GM18508 (cell line): ENCODE measurements at regions not wholly inside any gene's neighbourhood (a gene's known extent, or its start where the extent isn't known, plus 50 kb on each side); places are given as distances from the start of the nearest gene placed in this dataset.
"Not testable (repeated sequence)": the region's sequence is repeated elsewhere in the genome, so short reads cannot be mapped to it uniquely, and the experiment has no call there.

Source experiments
- ATAC-seq: cut with Tn5 transposase; IDR thresholded peaks from one replicate; pipeline ENCODE4 v1.9.1; 2021; ENCODE audit warnings: moderate number of reproducible peaks; ENCODE audit not compliant: insufficient read depth, unreplicated experiment

DNA sequence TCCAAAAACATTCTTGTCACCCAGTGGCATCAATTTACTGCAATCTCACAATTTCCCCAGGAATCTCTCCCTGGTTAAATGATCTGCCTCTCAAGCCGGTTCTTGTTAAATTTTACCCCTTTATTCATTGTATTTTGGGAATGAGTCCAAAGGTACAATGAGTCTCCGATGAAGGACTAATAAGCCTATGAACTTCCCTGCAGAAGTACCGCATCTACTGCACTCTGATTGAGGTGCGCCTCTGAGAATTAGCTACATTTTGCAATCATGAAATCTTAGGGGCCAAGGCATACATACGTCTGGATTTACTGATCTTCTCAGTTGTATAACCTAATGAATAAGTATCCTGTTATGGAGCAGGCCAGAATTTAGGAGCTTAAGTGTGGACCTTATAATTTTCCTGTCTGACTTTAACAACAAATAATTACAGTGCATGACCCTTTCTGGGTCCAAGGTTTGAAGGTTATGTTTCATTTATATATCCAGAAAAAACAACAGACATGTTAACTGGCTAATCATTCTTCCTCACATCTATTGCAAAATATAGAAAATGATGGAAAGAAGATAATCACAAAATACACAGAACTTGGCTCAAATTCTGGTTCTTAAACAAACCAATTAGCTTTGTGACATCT is 261.8 kb upstream of the NRXN1 start:
- ATAC-seq, result no peak

DNA sequence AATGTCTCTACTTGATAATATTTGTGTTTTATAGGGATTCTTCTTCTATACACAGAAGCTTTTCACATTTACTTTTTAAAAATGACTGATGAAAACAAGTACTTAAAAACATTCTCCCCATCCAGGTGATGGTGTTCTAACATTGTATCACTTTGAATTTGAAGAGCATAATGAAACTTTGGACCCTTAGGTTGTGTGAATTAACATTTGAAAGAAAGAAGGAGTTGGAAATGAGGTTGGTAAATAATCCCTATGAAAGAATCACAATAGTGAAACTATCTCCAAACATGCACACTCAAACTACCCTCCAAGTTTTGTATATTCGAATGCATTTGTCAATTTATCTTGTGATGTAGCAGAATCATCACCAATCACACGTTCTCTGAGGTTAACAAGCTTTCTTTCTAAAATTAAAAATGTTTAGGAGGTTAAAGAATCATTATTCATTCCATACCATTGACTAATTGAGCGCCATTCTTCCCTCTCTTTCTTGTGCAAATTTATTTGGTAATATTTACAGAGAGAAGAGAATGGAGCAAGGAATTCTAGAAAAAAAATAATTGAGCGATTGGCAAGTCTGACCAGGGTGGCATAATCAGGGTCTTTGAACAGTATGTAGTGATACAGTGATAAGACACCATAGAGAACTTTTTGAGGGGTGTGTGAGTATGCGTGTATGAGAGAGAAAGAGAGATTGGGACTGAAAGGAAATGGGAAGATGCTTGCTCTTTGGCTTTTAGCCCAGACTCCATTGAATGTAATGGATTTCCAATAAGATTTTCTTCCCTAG is 260.0 kb upstream of the NRXN1 start:
- no peak for ATAC-seq

DNA sequence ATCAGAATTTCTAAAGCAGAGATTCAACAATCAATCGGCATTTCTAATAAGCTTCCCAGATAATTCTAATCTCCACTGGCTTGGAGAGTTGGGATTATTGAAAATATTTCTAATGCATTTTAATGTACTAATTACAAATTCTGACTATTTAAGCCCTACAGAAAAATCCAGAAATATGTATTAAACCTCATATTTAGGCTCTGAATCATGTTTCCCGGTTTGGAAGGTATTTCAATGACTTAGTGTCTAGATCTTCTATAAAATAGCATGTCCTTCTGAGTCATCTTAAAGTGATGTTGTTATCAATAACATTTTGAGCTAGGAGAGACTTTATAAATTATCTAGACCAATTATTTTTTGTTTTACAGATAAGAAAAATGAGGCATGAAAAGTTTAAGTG is 258.8 kb upstream of the NRXN1 start:
- no peak for ATAC-seq

DNA sequence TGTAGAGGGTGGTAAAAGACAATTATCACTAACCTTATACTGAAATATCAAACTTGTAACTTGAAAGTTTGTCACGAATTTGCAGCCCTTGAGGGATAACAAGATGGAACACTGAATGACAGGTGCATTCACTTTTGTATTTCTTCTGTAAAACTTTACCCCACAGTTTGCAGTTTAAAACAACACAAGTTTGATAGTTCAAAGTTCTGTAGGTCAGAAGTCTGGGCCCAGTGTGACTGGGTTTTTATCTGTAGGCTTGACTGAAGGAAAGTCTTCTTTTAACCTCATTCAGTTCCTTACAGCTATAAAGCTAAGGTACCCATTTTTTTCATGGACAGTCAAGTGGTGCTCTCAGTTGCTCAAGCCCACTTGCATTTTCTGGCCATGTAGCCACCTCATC is 257.1 kb upstream of the NRXN1 start:
- no peak for ATAC-seq

DNA sequence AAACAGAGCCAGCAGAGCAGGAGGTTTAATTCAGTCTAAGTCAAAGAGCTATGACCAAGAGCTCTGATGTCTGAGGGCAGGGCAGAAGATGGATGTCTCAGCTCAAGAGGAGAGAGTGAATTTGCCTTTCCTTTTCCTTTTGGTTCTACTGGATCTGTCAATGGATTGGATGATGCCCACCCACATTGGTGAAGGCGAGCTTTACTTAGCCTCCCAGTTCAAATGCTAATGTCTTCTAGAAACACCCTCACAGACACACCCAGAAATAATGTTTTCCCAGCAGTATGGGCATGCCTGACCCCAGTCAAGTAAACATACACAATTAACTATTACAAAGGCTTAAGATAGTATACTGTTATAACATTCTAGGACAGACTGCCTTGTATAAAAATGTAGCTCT is 236.3 kb upstream of the NRXN1 start:
- ATAC-seq, result no peak

DNA sequence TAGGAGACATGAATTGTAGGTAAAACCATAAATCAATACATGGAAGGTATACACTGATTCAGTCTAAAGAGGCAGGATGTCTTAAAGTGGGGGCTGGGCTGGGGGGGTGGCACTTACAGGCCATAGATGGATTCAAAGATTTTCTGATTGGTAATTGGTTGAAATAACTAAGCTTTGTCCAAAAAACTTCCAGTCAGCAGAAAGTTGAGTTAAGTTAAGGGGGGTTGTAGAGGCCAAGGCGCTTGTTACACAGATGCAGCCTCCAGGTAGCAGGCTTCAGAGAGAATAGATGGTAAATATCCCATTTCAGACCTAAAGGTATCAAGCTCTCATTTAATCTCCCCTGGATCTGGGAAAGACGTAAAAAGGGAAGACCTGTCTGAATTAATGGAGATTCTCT is 233.6 kb upstream of the NRXN1 start:
- no peak for ATAC-seq

DNA sequence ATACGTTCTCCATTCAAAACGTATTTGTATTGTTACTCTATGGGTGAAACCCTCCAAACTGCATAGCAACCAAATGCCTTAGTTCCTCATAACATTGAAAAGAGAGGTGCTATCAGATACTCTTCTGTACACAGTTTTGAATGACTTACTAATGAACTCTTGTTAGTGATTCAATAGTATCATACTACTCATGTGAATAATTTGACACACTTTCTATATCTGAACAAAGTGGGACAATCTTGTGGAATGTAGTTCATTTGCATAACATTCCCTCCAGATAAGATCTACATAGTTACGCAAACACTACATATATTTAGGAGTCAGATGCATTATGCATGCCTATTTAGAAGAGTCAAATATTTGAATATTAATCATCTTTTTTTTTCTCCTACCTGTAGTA is 232.0 kb upstream of the NRXN1 start:
- no peak for ATAC-seq

DNA sequence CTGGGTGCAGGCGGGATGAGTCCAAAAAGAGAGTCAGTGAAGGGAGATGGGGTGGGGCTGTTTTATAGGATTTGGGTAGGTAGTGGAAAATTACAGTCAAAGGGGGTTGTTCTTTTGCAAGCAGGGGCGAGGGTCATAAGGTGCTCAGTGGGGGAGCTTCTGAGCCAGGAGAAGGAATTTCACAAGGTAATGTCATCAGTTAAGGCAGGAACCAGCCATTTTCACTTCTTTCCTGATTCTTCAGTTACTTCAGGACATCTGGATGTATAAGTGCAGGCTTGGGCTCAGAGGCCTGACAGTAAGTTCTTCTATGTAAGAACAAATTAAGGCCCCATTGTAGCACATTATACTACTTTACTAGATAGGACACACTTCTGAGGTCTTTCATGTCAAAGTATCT is 231.2 kb upstream of the NRXN1 start:
- ATAC-seq, result not testable (repeated sequence)

DNA sequence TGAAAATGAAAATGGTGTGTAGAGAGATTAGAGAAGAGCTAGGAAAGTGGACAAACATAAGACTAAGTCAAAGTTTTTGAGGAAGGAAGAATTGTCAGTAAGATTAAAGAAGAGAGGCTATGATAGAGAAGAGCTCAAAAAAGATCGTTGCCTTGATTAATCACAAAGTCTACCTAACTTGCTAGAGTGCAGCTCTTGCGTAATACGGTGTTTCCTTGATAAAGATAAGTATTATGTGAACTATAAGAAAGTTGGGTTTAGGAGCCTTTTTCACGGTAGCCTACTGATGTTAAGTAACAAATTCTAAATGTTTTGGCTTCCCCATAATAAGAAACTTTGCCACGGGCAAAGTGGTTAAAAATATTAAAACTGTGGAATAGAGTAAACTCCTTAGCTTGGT is 226.4 kb upstream of the NRXN1 start:
- no peak for ATAC-seq

DNA sequence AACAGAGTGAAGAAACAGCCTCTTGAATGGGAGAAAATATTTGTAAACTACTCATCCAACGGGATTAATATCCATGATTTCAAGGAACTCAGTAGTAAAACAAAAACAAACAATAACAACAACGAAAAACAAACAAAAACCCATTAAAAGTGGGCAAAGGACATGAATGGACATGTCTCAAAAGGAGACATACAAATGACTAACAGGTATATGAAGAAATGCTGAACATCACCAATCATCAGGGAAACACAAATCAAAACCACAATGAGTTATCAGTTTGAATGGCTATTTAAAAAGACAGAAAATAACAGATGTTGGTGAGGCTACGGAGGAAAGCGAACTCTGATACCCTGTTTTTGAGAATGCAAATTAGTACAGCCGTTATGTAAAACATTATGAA is 224.8 kb upstream of the NRXN1 start:
- ATAC-seq, result no peak

DNA sequence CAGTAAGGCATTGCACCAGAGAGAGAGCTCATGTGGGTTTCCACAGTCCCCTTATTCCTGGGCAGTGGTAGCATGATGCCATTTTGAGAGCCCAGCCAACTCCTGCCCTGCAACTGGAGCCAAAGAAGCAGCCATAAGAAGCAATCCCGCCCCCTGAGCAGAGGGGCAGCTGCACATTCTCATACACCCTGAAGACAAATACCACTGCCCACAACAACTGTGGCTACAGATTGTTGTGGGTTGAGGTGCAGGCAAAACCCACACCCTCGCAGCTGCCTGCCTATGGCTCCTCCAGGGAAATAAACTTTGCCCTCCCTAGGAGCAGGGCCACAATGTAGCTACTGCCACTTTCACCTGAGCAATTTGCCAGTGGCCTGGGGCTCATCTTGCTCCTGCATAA is 219.4 kb upstream of the NRXN1 start:
- ATAC-seq, result no peak

DNA sequence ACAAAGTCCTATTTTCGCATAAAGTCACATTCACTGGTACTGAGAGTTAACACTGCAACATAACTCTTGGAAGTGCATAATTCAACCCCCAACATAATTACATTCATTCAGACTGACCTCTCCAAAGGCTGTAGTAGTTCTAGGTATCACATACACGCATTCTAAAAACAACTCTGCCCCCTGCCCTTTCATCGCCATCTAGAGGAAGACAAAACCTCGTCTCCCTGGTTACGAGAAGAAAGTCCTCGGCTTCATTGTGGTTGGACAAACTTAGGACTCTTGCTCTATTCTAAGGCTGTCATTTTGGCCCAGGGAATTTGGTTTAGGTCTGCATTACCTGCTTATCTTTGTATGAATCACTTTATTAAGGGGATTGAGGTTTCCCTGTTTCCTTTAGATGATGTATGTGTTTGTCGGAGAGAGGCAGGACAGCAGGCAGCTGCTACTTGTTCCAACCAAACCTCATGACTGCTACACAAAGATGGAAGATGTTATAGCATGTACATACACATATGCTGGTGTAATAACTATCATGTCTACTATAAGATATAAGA is 215.4 kb upstream of the NRXN1 start:
- no peak for ATAC-seq

DNA sequence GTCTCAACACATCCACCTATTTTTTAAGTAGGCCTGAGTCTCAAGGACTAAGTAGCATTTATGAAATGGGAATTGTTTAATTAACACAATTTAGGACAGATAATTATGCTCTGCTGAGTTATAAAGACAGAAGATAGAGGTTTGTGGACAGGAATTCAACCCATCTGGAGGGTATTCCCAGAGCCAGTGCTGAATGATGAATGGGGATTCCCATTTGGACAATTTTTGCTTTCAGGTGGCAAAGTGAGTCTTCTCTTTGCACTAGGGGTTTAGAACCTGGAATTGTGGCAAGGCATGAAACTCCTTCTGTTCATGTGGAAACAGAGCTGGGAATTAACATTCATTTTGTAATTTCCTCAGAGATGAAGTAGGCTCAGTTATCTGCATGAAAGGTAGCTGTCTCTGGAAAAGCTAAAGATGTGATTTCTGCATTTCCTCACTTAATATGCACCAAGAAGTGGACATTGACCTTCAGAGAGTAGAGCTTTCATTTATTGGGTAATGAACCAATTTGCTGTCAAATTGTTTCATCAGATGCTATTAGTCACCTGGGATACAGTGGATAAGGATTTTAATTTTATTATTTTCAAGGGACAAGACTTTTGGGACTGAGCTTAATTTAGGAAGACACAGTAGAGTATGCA is 212.1 kb upstream of the NRXN1 start:
- ATAC-seq, result no peak

DNA sequence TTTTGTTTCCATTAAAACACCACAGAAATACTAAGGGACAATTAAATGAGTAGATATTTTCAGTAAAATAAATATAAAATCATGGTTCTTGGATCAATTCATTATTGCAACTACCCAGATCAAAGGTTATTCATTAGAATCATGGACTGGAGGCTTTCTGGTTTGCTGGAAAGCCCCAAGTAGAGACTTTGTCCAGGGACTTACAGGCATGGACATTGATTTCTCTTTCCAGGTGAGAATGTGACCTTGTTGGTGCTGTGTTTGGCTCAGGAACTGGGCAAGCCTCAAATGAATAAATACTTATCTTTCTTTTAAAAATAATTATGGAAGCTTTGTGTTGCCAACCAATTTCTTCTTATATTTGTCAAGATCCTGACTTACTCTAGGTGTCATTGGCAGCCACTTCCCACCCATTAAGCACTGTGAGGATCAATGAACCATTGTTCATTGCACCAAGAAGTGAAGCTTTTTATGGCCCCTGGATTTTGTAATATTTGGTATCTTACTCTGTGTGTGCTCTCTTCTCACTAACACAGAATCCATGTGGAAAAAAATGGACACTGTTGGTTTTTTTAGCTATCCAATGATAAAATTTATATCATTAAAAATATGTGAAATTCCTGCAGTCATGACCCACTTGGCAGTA is 205.8 kb upstream of the NRXN1 start:
- no peak for ATAC-seq

DNA sequence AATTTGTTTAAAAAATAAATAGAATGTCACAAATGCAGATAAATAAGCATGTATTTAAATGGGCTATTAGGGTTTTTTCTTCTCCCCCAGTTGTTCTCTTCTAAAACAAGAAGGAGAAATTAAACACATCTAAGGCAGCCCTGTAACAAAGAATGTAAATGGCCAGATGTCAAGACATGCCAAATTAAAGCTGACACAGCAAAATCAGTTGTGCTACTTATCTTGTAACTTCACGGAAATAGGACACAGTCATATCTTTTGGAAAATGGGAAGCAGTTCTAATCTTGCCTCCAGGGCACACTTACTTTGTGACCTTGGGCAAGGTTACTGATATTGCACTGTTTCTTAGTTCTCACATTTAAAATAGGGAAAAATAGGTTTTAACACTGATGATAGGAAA is 200.1 kb upstream of the NRXN1 start:
- no peak for ATAC-seq

DNA sequence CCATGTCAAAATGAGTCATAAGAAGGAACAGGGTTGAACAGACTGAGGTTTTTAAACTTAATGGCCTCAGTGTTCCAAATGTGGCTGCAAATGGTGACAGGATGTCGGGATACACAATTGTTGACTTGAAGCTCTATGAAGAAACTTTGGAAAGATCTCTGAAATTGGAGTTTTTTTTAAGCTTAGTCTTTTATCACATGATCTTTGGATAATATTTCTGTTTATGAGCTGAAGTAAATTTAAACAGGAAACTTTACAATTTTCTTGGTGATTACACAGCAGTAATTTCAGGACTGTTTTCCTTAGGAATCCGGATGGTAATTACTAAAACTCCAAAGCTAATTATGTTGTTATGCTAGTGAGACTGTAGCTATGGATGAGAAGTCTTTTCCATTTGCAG is 199.1 kb upstream of the NRXN1 start:
- no peak for ATAC-seq

DNA sequence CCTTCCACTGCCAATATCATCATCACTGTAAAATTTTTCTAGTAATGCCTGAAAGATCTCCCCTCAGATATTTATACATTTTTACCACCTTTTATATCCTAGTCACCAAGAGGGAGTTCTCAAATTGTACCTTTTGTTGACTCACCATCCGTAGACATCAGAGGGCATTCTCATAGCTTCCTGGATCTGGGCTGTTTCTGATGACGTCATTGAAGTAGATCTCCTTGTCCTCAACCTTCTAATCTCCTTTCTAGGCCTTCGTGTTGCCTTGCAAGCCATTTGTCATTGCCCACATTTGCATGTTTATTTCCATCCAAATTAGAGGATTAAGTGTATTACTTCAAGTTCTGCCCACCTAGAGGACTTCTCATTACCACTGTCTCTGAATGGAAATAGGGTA is 193.4 kb upstream of the NRXN1 start:
- no peak for ATAC-seq

DNA sequence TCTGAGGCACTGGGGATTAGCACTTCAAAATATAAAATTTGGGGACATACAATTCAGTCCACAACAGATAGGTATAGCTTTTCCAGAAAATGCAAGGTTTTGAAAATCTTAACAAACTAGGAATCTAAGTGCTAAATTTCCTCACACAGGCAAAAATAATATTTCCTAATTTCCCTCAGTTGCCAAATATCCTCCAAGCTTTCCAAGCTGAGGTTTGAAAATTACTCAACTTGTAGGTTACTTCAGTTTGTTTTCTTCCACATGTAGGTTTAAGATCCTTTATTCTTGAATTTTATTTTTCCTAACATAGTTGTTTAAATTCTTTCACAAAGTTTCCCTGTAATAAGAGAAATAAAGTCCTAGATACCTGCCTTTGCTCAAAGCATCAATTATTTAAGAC is 192.9 kb upstream of the NRXN1 start:
- no peak for ATAC-seq

DNA sequence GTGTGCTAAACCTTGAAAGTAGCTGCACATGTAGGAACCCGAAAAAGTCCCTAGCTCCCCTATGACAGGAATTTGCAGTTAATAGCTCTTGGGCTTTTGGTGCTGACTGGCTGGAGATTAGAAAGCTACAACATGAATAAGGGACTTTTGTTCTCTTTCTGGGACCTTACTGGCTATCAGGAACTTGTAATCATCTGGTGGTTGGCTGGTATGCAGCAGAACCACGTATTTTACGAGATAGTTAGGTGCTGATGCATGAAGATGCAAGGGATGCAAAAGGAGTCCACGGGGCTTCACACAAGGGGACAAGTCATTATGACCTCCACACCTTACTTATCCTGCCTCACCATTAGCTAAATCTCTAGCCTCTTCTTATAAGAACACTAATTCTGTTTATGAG is 190.2 kb upstream of the NRXN1 start:
- no peak for ATAC-seq

DNA sequence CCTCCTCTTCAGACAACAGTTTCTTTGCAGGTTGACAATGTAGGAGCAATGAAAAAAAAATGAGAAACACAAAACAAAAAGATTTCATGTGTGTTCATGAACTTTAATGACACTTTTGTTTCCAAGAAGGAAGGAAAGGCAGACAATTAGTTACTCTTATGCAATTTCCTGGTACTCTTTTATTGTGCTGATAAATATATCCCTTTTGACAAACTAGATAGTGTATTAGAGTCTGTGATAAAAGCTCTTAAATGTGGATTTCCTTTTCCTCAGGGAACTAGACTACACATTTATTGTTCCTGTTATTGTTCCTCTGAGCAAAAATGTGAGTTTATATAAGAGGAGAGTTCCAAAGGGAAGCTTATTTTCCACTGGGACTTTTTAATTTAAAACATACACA is 188.7 kb upstream of the NRXN1 start:
- ATAC-seq, result no peak

DNA sequence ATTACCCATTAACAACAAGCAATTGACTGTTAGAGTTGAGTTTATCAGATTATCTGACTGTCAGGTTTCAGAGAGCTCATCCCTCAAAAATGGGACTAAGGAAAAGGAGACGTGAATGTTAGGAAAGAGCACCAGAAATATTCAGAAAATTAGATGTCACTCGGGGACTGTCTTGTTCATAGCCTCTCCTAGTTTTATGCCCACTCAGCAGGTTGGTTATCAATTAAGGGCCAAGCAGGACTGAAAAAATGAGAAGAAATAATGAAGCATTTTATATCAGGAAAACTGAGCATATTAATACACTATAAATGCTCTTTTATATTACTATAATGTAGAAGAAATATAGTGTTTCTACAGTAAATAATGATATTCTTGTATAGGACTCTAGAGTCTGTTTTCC is 188.1 kb upstream of the NRXN1 start:
- ATAC-seq, result no peak
